RWPE2 (cell line): ENCODE measurements at regions not wholly inside any gene's neighbourhood (a gene's known extent, or its start where the extent isn't known, plus 50 kb on each side); places are given as distances from the start of the nearest gene placed in this dataset.
A peak's percentile ranks its signal among the peaks of the same experiment; 100 is the strongest.

Source experiments
- ATAC-seq: fragments of 200-7000 bp; cut with Tn5 transposase; 3 replicates; pipeline ENCODE4 v1.9.1; 2021; ENCODE audit warnings: low read depth
- DNase-seq: peaks from one replicate; pipeline ENCODE4 v3.0.0-alpha.2; 2020; ENCODE audit warnings: low spot score
- H3K27ac ChIP-seq: fragments of 450-650 bp; 2 replicates; pipeline ENCODE4 v1.5.1; 2017; ENCODE audit warnings: mild to moderate bottlenecking; ENCODE audit not compliant: poor library complexity, severe bottlenecking
- H3K27me3 ChIP-seq: fragments of 250-450 bp; sonication (Bioruptor Pico); 2 replicates; pipeline ENCODE4 v1.5.1; 2021; ENCODE audit warnings: mild to moderate bottlenecking, moderate library complexity; ENCODE audit not compliant: insufficient read depth, poor library complexity, severe bottlenecking
- H3K36me3 ChIP-seq: fragments of 250-450 bp; sonication (Bioruptor Pico); 2 replicates; pipeline ENCODE4 v1.5.1; 2020; ENCODE audit warnings: low read depth, mild to moderate bottlenecking, moderate library complexity
- H3K4me1 ChIP-seq: fragments of 250-450 bp; sonication (Bioruptor Pico); 2 replicates; pipeline ENCODE4 v1.5.1; 2021; ENCODE audit warnings: mild to moderate bottlenecking, moderate library complexity; ENCODE audit not compliant: insufficient read depth, poor library complexity, severe bottlenecking
- H3K4me3 ChIP-seq: fragments of 250-450 bp; sonication (Bioruptor Pico); 2 replicates; pipeline ENCODE4 v1.5.1; 2021; ENCODE audit warnings: mild to moderate bottlenecking, moderate library complexity; ENCODE audit not compliant: severe bottlenecking
- H3K9me3 ChIP-seq: fragments of 250-450 bp; sonication (Bioruptor Pico); 2 replicates; pipeline ENCODE4 v1.5.1; 2021; ENCODE audit warnings: mild to moderate bottlenecking, moderate library complexity; ENCODE audit not compliant: severe bottlenecking
- TF ChIP-seq, protein P1 (sequence below): fragments of 450-650 bp; IDR thresholded peaks from one replicate; pipeline ENCODE4 v1.5.1; 2017; ENCODE audit warnings: mild to moderate bottlenecking, moderate library complexity; ENCODE audit not compliant: poor library complexity, severe bottlenecking

DNA sequence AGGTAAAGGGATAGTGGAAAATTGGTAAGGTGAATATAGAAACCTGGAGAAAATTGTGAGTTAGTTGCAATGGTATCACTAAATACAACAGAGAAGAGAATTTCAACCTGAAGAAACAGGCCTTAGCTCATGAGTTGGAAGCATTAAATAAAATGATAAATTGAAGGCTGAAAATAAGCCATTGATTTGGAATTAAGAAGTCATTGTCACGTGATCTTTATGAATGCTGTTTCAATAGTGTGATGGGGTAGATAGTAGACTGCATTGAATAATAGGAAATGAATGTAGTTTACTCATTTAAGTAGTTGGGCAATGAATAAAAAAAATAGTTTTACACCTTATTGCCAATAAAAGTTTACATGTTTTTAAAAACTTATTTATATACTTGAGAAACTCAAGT, 88.5 kb upstream of the ADGRB3 start:
- no peaks in the 10 kb centered on the region for H3K27me3 ChIP-seq
- no peaks in the 10 kb centered on the region for H3K36me3 ChIP-seq
- H3K9me3 ChIP-seq: no peaks in the 10 kb centered on the region
- ATAC-seq (no peak), DNase-seq (no peak)
- H3K4me3 ChIP-seq: no peak overlapping the region
- H3K4me1 ChIP-seq: no peaks in the 10 kb centered on the region
- TF ChIP-seq, protein P1, sequence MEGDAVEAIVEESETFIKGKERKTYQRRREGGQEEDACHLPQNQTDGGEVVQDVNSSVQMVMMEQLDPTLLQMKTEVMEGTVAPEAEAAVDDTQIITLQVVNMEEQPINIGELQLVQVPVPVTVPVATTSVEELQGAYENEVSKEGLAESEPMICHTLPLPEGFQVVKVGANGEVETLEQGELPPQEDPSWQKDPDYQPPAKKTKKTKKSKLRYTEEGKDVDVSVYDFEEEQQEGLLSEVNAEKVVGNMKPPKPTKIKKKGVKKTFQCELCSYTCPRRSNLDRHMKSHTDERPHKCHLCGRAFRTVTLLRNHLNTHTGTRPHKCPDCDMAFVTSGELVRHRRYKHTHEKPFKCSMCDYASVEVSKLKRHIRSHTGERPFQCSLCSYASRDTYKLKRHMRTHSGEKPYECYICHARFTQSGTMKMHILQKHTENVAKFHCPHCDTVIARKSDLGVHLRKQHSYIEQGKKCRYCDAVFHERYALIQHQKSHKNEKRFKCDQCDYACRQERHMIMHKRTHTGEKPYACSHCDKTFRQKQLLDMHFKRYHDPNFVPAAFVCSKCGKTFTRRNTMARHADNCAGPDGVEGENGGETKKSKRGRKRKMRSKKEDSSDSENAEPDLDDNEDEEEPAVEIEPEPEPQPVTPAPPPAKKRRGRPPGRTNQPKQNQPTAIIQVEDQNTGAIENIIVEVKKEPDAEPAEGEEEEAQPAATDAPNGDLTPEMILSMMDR: no peak
- H3K27ac ChIP-seq: no peak overlapping the region

DNA sequence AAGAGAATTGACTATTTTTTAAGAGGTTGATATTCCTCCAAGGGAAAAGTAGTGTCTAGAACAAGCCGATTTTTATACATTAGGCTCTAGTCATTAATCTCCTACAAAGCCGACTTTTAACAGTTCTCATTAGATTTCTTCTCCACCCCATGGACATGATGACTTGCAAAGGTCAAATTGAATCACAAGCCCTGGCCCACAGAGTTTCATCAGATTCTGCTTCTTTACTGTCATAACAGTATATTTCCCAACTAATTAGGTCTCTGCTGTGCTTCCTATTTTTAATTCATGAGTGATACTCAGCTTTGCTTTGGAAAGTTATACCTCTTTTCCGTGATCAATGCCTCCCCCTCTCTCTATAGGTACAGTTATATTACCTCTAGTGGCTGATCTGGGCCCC, 90.6 kb upstream of the ADGRB3 start:
- Histone ChIP-seq H3K9me3 (no peaks in the 10 kb centered on the region), H3K27ac (no peak overlapping the region)
- TF ChIP-seq, protein P1: no peak

DNA sequence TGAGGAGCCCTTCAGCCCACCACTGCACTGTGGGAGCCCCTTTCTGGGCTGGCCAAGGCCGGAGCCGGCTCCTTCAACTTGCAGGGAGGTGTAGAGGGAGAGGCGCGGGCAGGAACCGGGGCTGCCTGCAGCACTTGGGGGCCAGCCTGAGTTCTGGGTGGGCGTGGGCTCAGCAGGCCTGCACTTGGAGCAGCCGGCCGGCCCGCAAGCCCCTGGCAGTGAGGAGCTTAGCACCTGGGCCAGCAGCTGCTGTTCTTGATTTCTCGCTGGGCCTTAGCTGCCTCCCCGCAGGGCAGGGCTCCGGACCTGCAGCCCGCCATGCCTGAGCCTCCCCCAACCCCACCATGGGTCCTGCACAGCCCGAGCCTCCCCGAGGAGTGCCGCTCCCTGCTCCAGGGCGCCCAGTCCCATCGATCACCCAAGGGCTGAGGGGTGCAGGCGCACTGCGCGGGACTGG, 101.7 kb upstream of the ADGRB3 start:
- peak; percentile 29 for DNase-seq
- Histone ChIP-seq H3K4me3 (no peak overlapping the region), H3K27me3 (peaks cover 4% of the 10 kb centered on the region), H3K9me3 (no peaks in the 10 kb centered on the region), H3K27ac (no peak overlapping the region), H3K4me1 (no peaks in the 10 kb centered on the region), H3K36me3 (no peaks in the 10 kb centered on the region)
- TF ChIP-seq, protein P1: no peak
- ATAC-seq: no peak

More for the DNA sequence above, 90.6 kb upstream of the ADGRB3 start:
- ATAC-seq: no peak
- no peak for DNase-seq
- Histone ChIP-seq H3K36me3 (no peaks in the 10 kb centered on the region), H3K4me3 (no peak overlapping the region), H3K4me1 (no peaks in the 10 kb centered on the region), H3K27me3 (peaks cover 3% of the 10 kb centered on the region)

DNA sequence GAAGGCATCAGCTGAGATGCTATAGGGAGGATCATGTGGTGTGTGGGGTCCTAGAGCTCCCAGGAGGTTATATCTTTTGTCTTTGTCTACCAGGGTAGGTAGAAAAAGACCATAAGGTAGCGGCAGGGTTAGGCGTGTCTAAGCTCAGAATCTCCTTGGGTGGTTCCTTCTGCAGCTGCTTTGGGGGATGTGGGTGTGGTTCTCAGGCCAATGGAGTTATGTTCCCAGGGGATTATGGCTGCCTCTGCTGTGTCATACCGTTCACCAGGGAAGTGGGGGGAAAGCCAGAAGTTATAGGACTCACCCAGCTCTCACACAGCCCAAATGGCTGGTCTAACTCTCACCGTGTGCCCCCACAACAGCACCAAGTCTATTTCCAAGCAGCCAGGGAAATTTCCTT, 107.4 kb upstream of the ADGRB3 start:
- H3K27ac ChIP-seq: no peak overlapping the region

DNA sequence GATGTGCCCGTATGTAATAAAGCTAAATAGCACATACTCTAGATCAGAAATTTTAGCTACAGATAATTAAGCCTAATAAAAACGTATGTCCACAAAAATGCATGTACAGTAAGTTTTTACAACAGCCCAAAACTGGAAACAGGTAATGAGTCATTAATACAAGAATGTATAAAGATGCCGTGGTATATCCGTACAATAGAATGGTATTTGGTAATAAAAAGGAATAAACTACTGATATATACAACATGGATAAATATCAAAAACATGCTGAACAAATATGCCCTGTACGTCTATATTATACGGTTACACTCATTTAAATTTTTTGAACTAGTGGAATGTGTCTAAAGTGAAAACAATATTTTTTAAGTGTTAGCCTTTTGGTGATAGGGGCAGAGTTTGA, 128.2 kb upstream of the ADGRB3 start:
- TF ChIP-seq, protein P1: no peak
- Histone ChIP-seq H3K27ac (no peak overlapping the region), H3K36me3 (no peaks in the 10 kb centered on the region), H3K4me3 (no peak overlapping the region), H3K4me1 (no peaks in the 10 kb centered on the region), H3K9me3 (no peaks in the 10 kb centered on the region), H3K27me3 (peaks cover 3% of the 10 kb centered on the region)
- ATAC-seq: peak; percentile 33; the same call in 1 of the 3 replicates
- no peak for DNase-seq

More for the DNA sequence above, 107.4 kb upstream of the ADGRB3 start:
- no peaks in the 10 kb centered on the region for H3K36me3 ChIP-seq
- H3K4me3 ChIP-seq: no peak overlapping the region
- DNase-seq: no peak
- H3K9me3 ChIP-seq: no peaks in the 10 kb centered on the region
- TF ChIP-seq, protein P1: no peak
- no peak for ATAC-seq
- peaks cover 11% of the 10 kb centered on the region for H3K27me3 ChIP-seq
- H3K4me1 ChIP-seq: no peaks in the 10 kb centered on the region
